ENCODE measurements at regions not wholly inside any gene's neighbourhood (a gene's known extent, or its start where the extent isn't known, plus 50 kb on each side); places are given as distances from the start of the nearest gene placed in this dataset.

GRCh38 chr20:39112178-39112743 lies 150.1 kb downstream of the DHX35 start:
- Mint-ChIP-seq H3K36me3 (ENCODE audit: low read depth) (no peaks in the 10 kb centered on the region), H3K4me1 (ENCODE audit: low read depth) (peaks cover 20% of the 10 kb centered on the region), H3K27ac (no peak overlapping the region), H3K4me3 (no peak overlapping the region), H3K27me3 (ENCODE audit: insufficient read depth) (peaks cover 4% of the 10 kb centered on the region), H3K9me3 (peaks cover under 1% of the 10 kb centered on the region; the same call in 1 of the 2 replicates)
- TF ChIP-seq CTCF (IDR thresholded peaks at IDR 0.05), result peak; percentile 80
- peak; percentile 33 for DNase-seq

DNA sequence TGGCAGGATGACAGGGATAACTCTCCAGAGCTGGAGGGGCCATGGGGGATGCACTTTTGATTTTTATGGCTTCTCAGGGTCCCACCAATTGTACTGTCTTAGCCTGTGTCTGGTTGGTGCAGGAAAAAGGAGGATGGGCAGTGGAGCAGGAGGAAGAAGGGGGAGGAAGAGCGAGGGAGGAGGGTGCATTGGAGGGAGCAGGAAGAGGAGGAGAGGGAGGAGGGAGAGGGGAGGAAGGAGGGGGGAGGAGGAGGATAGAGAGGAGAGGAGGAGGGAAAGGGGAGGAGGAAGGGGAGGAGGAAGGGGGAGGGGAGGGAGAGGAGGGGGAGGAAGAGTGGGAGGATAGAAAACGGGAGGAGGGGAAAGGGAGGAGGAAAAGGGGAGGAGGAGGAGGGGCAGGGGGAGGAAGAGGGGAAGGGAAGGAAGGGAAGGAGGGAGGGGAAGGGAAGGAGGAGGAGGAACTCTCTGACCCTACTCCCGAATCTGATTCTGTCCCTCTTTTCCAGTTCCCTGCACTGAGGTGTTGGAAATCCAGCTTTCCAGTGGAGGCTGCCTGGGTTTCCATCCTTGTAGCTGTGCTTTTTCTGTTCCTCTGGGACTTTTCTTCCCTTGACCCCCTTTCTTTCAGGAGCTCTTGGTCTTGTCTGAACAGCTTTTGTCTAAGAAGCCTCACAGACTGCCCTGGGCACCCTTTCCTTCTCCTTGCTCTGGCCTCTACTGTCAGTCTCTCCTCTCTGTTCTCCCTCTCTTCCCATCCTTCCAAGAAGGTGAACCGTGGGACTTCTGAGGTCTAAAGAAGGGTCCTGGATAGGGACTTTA lies 149.4 kb downstream of the DHX35 start:
- Mint-ChIP-seq H3K4me3 (no peak overlapping the region), H3K9me3 (no peaks in the 10 kb centered on the region), H3K27ac (no peak overlapping the region), H3K27me3 (ENCODE audit: insufficient read depth) (peaks cover 4% of the 10 kb centered on the region), H3K36me3 (ENCODE audit: low read depth) (no peaks in the 10 kb centered on the region), H3K4me1 (ENCODE audit: low read depth) (peaks cover 24% of the 10 kb centered on the region)
- no peak for TF ChIP-seq CTCF (IDR thresholded peaks at IDR 0.05)
- no peak for DNase-seq

DNA sequence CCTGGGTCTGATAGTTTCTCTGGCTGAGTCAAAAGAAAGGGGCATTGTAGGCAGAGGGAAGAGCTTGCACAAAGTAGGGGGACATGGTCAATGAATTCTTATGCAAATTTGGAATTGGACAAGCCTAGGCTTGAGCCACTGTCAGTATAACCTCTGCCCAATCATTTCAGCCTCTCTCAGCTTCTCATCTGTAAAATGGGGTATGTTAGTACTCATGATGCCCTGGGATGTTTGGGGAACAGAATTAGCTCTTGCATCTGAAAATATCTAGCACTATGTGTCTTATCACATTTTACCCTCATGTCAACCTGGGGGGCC lies 148.6 kb downstream of the DHX35 start:
- peaks cover 24% of the 10 kb centered on the region for H3K4me1 Mint-ChIP-seq (ENCODE audit: low read depth)
- H3K36me3 Mint-ChIP-seq (ENCODE audit: low read depth), result no peaks in the 10 kb centered on the region
- no peak overlapping the region for H3K4me3 Mint-ChIP-seq
- no peak for TF ChIP-seq CTCF (IDR thresholded peaks at IDR 0.05)
- DNase-seq, result no peak
- peaks cover 4% of the 10 kb centered on the region for H3K27me3 Mint-ChIP-seq (ENCODE audit: insufficient read depth)
- H3K27ac Mint-ChIP-seq, result no peak overlapping the region
- no peaks in the 10 kb centered on the region for H3K9me3 Mint-ChIP-seq

- Mint-ChIP-seq H3K4me3 (no peak overlapping the region), H3K9me3 (no peaks in the 10 kb centered on the region), H3K4me1 (ENCODE audit: low read depth) (peaks cover 24% of the 10 kb centered on the region), H3K27ac (no peak overlapping the region), H3K36me3 (ENCODE audit: low read depth) (no peaks in the 10 kb centered on the region), H3K27me3 (ENCODE audit: insufficient read depth) (peaks cover 4% of the 10 kb centered on the region)
- no peak for DNase-seq
- TF ChIP-seq CTCF (IDR thresholded peaks at IDR 0.05), result no peak
These were observed 148.0 kb downstream of the DHX35 start for GRCh38 chr20:39109933-39110818.

- H3K9me3 Mint-ChIP-seq, result no peaks in the 10 kb centered on the region
- no peak overlapping the region for H3K4me3 Mint-ChIP-seq
- H3K36me3 Mint-ChIP-seq (ENCODE audit: low read depth), result no peaks in the 10 kb centered on the region
- H3K27ac Mint-ChIP-seq, result no peak overlapping the region; the same call in 1 of the 2 replicates
- peaks cover 7% of the 10 kb centered on the region for H3K27me3 Mint-ChIP-seq (ENCODE audit: insufficient read depth)
- H3K4me1 Mint-ChIP-seq (ENCODE audit: low read depth), result peaks cover 24% of the 10 kb centered on the region
- no peak for TF ChIP-seq CTCF (IDR thresholded peaks at IDR 0.05)
- peak; percentile 52 for DNase-seq
These were observed 146.6 kb downstream of the DHX35 start for GRCh38 chr20:39108746-39109145.
